GM12864 (cell line): ENCODE measurements at regions not wholly inside any gene's neighbourhood (a gene's known extent, or its start where the extent isn't known, plus 50 kb on each side); places are given as distances from the start of the nearest gene placed in this dataset.

ENCODE experiments used
- DNase-seq: peaks from one replicate; pipeline ENCODE4 v3.0.0-alpha.2; 2011; ENCODE audit warnings: low read depth
- H3K4me3 ChIP-seq: 2 replicates; pipeline ENCODE4 v1.5.1; 2011; ENCODE audit warnings: mild to moderate bottlenecking, low read depth, low read length, control low read depth
- CTCF ChIP-seq: IDR thresholded peaks from 2 replicates; pipeline ENCODE4 v1.5.1; 2011; ENCODE audit warnings: low read depth, mild to moderate bottlenecking, moderate library complexity, low read length, control low read depth, inconsistent platforms; ENCODE audit errors: missing control alignments

GRCh38 chr4:66182636-66183035 is 512.3 kb upstream of the EPHA5 start:
- no peak for TF ChIP-seq CTCF
- DNase-seq = no peak
- H3K4me3 ChIP-seq = no peak overlapping the region

GRCh38 chr4:66178906-66179305 is 508.6 kb upstream of the EPHA5 start:
- no peak for TF ChIP-seq CTCF
- DNase-seq = no peak
- H3K4me3 ChIP-seq = no peak overlapping the region

GRCh38 chr4:66169341-66169740 is 499.1 kb upstream of the EPHA5 start:
- no peak for DNase-seq
- no peak for TF ChIP-seq CTCF
- no peak overlapping the region for H3K4me3 ChIP-seq

DNA sequence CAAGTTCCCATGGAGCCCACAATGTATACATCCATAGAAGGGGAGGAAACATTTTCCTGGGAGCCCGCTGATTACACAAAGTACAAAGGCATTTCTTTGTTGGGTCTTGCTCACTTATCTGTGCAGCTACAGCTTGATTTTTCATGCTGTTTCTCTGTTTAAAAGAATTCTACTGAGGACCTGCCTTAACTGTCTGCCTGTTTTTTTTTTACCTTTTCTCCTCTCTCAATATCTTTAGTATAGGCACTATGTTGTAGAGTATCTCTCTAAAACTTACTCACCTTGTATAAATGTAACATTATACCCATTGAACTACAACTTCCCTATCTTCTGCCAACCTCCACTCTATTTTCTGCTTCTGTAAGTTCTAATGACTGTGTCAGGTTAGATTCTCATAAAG is 494.6 kb upstream of the EPHA5 start:
- no peak for DNase-seq
- no peak for TF ChIP-seq CTCF
- H3K4me3 ChIP-seq = no peak overlapping the region

- no peak for TF ChIP-seq CTCF
- DNase-seq = no peak
These were observed 490.3 kb upstream of the EPHA5 start for GRCh38 chr4:66160606-66161005.

GRCh38 chr4:66157594-66157993 is 487.3 kb upstream of the EPHA5 start:
- H3K4me3 ChIP-seq = no peak overlapping the region
- TF ChIP-seq CTCF = no peak
- no peak for DNase-seq

More at GRCh38 chr4:66160606-66161005, 490.3 kb upstream of the EPHA5 start:
- no peak overlapping the region for H3K4me3 ChIP-seq

DNA sequence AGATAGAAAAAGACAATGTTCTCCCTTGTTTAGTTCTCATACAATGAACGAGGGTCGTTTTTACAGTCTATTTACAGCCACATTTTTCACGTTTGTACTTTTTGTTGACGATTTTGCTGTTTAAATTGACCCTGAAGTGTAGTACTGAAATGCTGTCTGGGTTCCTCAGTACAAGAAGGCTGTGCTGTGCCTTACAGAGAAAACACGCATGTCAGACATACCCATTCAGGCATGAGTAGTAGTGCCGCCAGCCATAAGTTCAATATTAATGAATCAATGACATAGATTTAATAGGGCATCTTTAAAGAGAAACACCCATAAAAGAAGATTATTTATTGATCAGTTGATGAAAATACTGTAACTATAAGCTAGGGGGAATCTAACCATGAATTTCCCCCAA is 459.8 kb upstream of the EPHA5 start:
- H3K4me3 ChIP-seq = no peak overlapping the region
- TF ChIP-seq CTCF = no peak
- DNase-seq = no peak
